ENCODE measurements at regions not wholly inside any gene's neighbourhood (a gene's known extent, or its start where the extent isn't known, plus 50 kb on each side); places are given as distances from the start of the nearest gene placed in this dataset.
A peak's percentile ranks its signal among the peaks of the same experiment; 100 is the strongest.

- no peak overlapping the region for H3K4me3 Mint-ChIP-seq
- ATAC-seq = no peak
- H3K27ac Mint-ChIP-seq = no peak overlapping the region
- peaks cover 48% of the 10 kb centered on the region for H3K27me3 Mint-ChIP-seq
- H3K9me3 Mint-ChIP-seq = no peaks in the 10 kb centered on the region
- peaks cover 8% of the 10 kb centered on the region for H3K4me1 Mint-ChIP-seq
- DNase-seq = no peak
Measured at GRCh38 chr1:14108356-14109275, 408.6 kb downstream of the PRDM2 start.

- Mint-ChIP-seq H3K4me3 (no peak overlapping the region), H3K27me3 (peaks cover 54% of the 10 kb centered on the region), H3K9me3 (no peaks in the 10 kb centered on the region), H3K4me1 (peaks cover 14% of the 10 kb centered on the region), H3K27ac (no peak overlapping the region)
- ATAC-seq = no peak
- DNase-seq = no peak
Measured at GRCh38 chr1:14109276-14109635, 409.3 kb downstream of the PRDM2 start.

GRCh38 chr1:14110040-14110439 lies 410.1 kb downstream of the PRDM2 start:
- peaks cover 22% of the 10 kb centered on the region for H3K4me1 Mint-ChIP-seq
- H3K27ac Mint-ChIP-seq = no peak overlapping the region
- no peak overlapping the region for H3K4me3 Mint-ChIP-seq
- peaks cover 58% of the 10 kb centered on the region for H3K27me3 Mint-ChIP-seq
- DNase-seq = no peak
- no peaks in the 10 kb centered on the region for H3K9me3 Mint-ChIP-seq
- ATAC-seq = no peak

DNA sequence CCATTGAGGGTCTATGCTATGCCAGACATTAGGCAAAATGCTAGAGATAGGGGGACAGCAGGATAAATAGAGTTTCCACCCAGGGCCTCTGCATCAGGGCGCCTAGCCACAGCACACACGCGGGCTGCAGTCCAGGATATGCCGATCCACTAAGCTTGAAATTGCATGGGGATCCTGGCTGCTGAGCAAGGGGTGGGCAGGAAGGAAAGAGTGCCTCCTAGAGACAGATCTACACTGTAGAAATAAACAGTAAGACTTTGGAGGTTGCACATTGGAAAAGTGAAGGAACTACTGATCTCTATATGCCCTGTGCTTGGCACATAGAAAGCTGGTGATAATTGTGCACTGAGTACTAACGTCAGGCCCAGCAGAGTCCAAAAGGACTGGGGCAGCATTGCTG lies 411.1 kb downstream of the PRDM2 start:
- Mint-ChIP-seq H3K27ac (no peak overlapping the region), H3K9me3 (no peaks in the 10 kb centered on the region), H3K4me3 (no peak overlapping the region), H3K27me3 (peaks cover 49% of the 10 kb centered on the region), H3K4me1 (peaks cover 25% of the 10 kb centered on the region)
- ATAC-seq (no peak), DNase-seq (no peak)

GRCh38 chr1:14112613-14113012 lies 412.6 kb downstream of the PRDM2 start:
- ATAC-seq (no peak), DNase-seq (no peak)
- Mint-ChIP-seq H3K27ac (no peak overlapping the region), H3K9me3 (no peaks in the 10 kb centered on the region), H3K27me3 (peaks cover 44% of the 10 kb centered on the region), H3K4me1 (peaks cover 25% of the 10 kb centered on the region), H3K4me3 (no peak overlapping the region)

DNA sequence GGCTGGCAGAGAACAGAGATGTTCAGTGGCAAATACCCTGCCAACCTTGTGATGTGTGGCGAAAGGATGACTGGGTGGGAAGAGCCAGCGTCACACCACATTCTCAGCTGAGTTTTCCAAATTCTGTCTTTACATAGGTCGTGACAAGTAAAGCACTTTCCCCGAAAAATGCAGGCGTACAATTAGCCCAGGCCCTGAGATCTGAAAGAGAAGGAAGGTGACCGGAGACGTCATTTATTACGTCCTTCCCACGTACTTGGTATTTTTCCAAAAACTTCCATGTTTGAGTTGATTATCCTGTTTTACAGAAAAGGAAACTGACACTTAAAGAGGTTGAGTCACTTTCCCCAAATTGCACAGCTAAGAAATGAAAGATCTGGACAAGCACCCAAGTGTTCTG lies 413.3 kb downstream of the PRDM2 start:
- H3K27me3 Mint-ChIP-seq = peaks cover 37% of the 10 kb centered on the region
- H3K4me3 Mint-ChIP-seq = no peak overlapping the region
- peaks cover 25% of the 10 kb centered on the region for H3K4me1 Mint-ChIP-seq
- ATAC-seq (no peak), DNase-seq (no peak)
- H3K9me3 Mint-ChIP-seq = no peaks in the 10 kb centered on the region
- H3K27ac Mint-ChIP-seq = peak overlapping the region in 1 of 2 donors; percentile 36

GRCh38 chr1:14113841-14114567 lies 414.0 kb downstream of the PRDM2 start:
- Mint-ChIP-seq H3K9me3 (no peaks in the 10 kb centered on the region), H3K27ac (no peak overlapping the region), H3K27me3 (peaks cover 30% of the 10 kb centered on the region), H3K4me1 (peaks cover 25% of the 10 kb centered on the region), H3K4me3 (peak overlapping the region in 1 of 2 donors; percentile 26)
- ATAC-seq (no peak), DNase-seq (peak in 1 of 2 donors; percentile 5)

DNA sequence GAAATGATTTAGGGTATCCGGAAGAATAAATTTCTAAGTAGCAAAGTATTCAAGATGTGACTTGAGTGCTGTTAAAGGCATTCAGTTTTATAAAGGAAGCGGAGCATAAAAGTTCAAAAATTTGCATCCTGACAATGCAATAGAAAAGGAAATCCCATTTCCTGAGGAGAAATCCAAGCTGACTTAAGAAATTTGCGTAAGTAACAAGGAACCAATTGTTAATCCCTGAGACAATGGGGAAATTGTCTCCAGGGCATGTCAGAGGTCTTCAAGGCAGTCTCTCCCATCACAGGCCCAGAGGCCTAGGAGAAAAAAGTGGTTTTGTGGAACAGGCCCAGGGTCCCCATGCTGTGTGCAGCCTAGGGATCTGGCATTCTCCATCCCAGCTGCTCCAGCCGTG lies 416.0 kb downstream of the PRDM2 start:
- Mint-ChIP-seq H3K27me3 (peaks cover 35% of the 10 kb centered on the region), H3K27ac (no peak overlapping the region)

DNA sequence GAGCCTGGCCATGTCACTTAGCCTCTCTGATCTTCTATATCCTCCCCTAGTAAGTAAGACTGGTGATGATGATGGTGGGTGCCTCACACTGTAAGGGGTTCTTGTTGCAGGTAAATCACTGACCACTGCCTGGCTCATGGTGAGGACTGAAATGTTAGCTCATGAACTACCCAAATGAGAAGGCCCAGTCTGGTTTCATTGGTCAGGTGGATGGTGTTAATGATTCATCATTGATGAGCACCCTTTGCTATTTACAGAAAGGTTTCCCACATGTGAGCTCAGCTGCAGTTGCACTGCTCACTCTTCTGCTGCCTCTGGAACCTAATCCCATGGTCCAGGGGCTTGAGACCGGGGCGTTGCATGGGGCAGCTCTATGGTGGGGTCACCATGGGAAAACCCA lies 417.7 kb downstream of the PRDM2 start:
- peak; percentile 31 for ATAC-seq
- peaks cover 36% of the 10 kb centered on the region for H3K27me3 Mint-ChIP-seq
- no peak for DNase-seq
- H3K27ac Mint-ChIP-seq = no peak overlapping the region
- no peak overlapping the region for H3K4me3 Mint-ChIP-seq
- peaks cover 25% of the 10 kb centered on the region for H3K4me1 Mint-ChIP-seq
- peaks cover 0 to 18% of the 10 kb centered on the region in 2 donors for H3K9me3 Mint-ChIP-seq

More for the DNA sequence above, 416.0 kb downstream of the PRDM2 start:
- Mint-ChIP-seq H3K4me1 (peaks cover 25% of the 10 kb centered on the region), H3K4me3 (no peak overlapping the region), H3K9me3 (peaks cover 0 to 16% of the 10 kb centered on the region in 2 donors)
- DNase-seq (no peak), ATAC-seq (no peak)

GRCh38 chr1:14118691-14119485 lies 418.9 kb downstream of the PRDM2 start:
- peaks cover 31% of the 10 kb centered on the region for H3K27me3 Mint-ChIP-seq
- H3K27ac Mint-ChIP-seq = no peak overlapping the region
- H3K9me3 Mint-ChIP-seq = peaks cover 0 to 18% of the 10 kb centered on the region in 2 donors
- ATAC-seq (no peak), DNase-seq (no peak)
- H3K4me1 Mint-ChIP-seq = peaks cover 14% of the 10 kb centered on the region
- H3K4me3 Mint-ChIP-seq = no peak overlapping the region

GRCh38 chr1:14120895-14121294 lies 420.9 kb downstream of the PRDM2 start:
- Mint-ChIP-seq H3K4me1 (no peaks in the 10 kb centered on the region), H3K9me3 (peaks cover 0 to 18% of the 10 kb centered on the region in 2 donors), H3K27ac (no peak overlapping the region), H3K4me3 (no peak overlapping the region), H3K27me3 (peaks cover 17% of the 10 kb centered on the region)
- ATAC-seq (no peak), DNase-seq (no peak)

DNA sequence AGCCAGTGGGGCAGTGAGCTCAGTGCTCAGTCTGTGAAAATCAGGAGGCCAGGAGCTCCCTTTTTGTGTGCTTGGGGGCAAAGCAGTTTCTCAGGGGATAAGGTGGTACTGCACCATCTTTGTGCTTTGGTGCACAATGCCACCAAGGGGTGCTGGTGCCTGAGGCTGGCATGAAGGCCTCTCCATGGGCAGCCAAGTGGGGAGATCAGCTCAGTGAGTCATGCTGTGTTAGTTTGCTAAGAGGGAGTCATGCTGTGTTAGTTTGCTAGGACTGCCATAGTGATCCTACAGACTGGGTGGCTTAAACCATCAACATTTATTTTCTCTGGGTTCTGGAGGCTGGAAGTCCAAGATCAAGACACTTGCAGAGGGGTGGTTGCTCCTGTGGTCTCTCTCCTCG lies 428.1 kb downstream of the PRDM2 start:
- Mint-ChIP-seq H3K4me3 (no peak overlapping the region), H3K27ac (no peak overlapping the region), H3K4me1 (no peaks in the 10 kb centered on the region), H3K9me3 (no peaks in the 10 kb centered on the region), H3K27me3 (peaks cover 9% of the 10 kb centered on the region)
- DNase-seq (no peak), ATAC-seq (no peak)

DNA sequence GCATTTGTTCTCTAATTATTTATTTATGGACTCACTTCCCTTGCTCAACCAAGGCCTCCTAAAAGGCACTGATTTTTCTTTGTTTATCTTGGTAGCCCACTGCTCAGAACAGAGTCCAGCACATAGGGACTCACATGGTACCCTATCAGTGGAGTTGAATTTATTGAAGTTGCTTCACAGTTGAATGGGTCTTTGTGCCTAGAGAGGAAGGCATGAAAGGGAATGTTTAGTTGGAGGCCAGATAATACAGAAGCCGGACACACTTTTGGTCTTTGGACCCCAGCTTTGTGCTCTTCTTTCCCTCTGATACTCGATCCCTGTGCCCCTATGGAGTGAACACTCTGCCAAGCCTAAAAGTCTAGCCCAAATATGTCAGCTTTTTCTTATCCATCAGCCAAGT lies 429.0 kb downstream of the PRDM2 start:
- no peak overlapping the region for H3K27ac Mint-ChIP-seq
- DNase-seq (no peak), ATAC-seq (no peak)
- no peaks in the 10 kb centered on the region for H3K9me3 Mint-ChIP-seq
- no peak overlapping the region for H3K4me3 Mint-ChIP-seq
- no peaks in the 10 kb centered on the region for H3K4me1 Mint-ChIP-seq
- peaks cover 9% of the 10 kb centered on the region for H3K27me3 Mint-ChIP-seq

DNA sequence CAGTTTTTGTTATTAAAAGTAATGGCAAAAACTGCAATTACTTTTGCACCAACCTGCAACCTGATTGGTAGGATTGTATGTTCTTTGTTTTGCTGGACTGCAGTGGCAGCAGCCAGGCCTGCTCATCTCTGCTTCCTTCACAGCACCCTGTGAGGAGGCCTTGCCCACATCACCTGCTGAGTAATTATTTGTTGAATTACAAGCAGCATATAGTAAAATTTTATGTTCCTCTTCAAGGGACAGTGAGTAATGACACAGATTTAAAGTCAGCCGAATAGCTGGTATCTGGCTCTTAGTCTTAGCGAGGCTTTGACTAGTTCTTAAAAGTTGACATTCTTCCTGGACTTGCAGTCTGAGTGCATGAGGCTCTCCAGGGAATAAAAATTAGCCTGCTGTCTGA lies 435.1 kb downstream of the PRDM2 start:
- ATAC-seq = no peak
- no peak for DNase-seq
- peaks cover 9% of the 10 kb centered on the region for H3K27me3 Mint-ChIP-seq
- no peak overlapping the region for H3K4me3 Mint-ChIP-seq
- no peaks in the 10 kb centered on the region for H3K9me3 Mint-ChIP-seq
- no peak overlapping the region for H3K27ac Mint-ChIP-seq
- no peaks in the 10 kb centered on the region for H3K4me1 Mint-ChIP-seq

GRCh38 chr1:14136152-14136763 lies 436.3 kb downstream of the PRDM2 start:
- Mint-ChIP-seq H3K27me3 (peaks cover 9% of the 10 kb centered on the region), H3K9me3 (no peaks in the 10 kb centered on the region), H3K27ac (no peak overlapping the region), H3K4me3 (no peak overlapping the region), H3K4me1 (no peaks in the 10 kb centered on the region)
- no peak for DNase-seq
- no peak for ATAC-seq
